Mucosa of rectum (tissue), 2 donors: ENCODE measurements at regions not wholly inside any gene's neighbourhood (a gene's known extent, or its start where the extent isn't known, plus 50 kb on each side); places are given as distances from the start of the nearest gene placed in this dataset.

ENCODE experiments used
- H3K27ac ChIP-seq, 2 donors: one replicate each; pipeline ENCODE4 v1.7.0; 2013; ENCODE audit warnings: inconsistent platforms in 2 of 2, low read depth in 2 of 2, low read length in 2 of 2
- H3K27me3 ChIP-seq, 2 donors: one replicate each; pipeline ENCODE4 v1.7.0; 2013; ENCODE audit warnings: low read length in 2 of 2; ENCODE audit not compliant: control insufficient read depth in 2 of 2, insufficient read depth in 2 of 2
- H3K36me3 ChIP-seq, 2 donors: one replicate each; pipeline ENCODE4 v1.7.0; 2013; ENCODE audit warnings: low read length in 2 of 2; ENCODE audit not compliant: control insufficient read depth in 2 of 2, insufficient read depth in 2 of 2
- H3K4me1 ChIP-seq, 2 donors: one replicate each; pipeline ENCODE4 v1.7.0; 2013; ENCODE audit warnings: low read length in 2 of 2, mild to moderate bottlenecking in 1 of 2; ENCODE audit not compliant: control insufficient read depth in 2 of 2, insufficient read depth in 2 of 2
- H3K4me3 ChIP-seq, 2 donors: one replicate each; pipeline ENCODE4 v1.7.0; 2013; ENCODE audit warnings: low read length in 2 of 2
- H3K9ac ChIP-seq, 2 donors: one replicate each; pipeline ENCODE4 v1.7.0; 2013; ENCODE audit warnings: low read length in 2 of 2, low read depth in 1 of 2, mild to moderate bottlenecking in 1 of 2
- H3K9me3 ChIP-seq, 2 donors: one replicate each; pipeline ENCODE4 v1.7.0; 2013; ENCODE audit warnings: low read length in 2 of 2; ENCODE audit not compliant: control insufficient read depth in 2 of 2
- donor health status: healthy.
- donor health status: Normal muscosa, but diverticular disease.

GRCh38 chr9:12988258-12988657 is 213.4 kb downstream of the LURAP1L start:
- no peaks in the 10 kb centered on the region for H3K9me3 ChIP-seq
- no peak overlapping the region for H3K4me3 ChIP-seq
- no peak overlapping the region for H3K9ac ChIP-seq
- H3K36me3 ChIP-seq: no peaks in the 10 kb centered on the region
- no peaks in the 10 kb centered on the region for H3K4me1 ChIP-seq
- no peak overlapping the region for H3K27ac ChIP-seq
- no peaks in the 10 kb centered on the region for H3K27me3 ChIP-seq

DNA sequence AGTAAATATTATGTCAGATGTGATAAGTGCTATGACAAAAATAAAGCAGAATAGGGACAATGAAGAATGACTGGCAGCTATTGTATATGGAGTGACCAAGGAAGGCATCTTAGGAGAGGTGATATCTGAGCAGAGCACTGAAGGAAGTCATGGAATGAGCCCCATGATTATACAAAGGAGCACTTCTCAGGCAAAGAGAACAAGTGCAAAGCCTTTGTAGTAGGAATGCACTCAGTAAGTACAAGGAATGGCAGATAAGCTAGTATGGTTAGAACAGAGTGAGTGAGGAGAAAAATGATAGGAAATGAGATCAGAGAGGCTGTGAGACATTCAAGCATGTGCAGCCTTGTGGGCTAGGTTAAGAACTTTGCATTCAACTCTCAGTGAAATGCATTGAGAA is 214.8 kb downstream of the LURAP1L start:
- Histone ChIP-seq H3K36me3 (no peaks in the 10 kb centered on the region), H3K9me3 (no peaks in the 10 kb centered on the region), H3K4me1 (no peaks in the 10 kb centered on the region), H3K4me3 (no peak overlapping the region), H3K27ac (no peak overlapping the region), H3K9ac (no peak overlapping the region), H3K27me3 (no peaks in the 10 kb centered on the region)

DNA sequence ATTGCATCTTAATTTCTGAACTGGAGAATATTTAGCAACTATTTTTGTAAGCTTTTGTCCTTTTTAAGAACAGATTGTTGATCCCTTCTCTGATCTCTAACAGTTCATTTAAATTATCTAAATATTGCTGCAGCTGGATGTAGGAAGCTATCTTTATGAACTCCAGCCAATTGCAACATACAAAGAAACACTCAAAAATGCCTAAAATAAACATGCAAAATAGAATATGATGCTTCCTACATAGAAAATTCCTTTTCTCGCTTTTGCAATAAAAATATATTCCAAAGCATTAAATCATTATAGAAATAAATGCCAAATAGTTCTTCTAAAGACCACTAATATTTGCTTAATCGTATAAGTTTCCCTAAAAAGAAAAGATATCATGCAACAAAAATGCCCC is 218.6 kb downstream of the LURAP1L start:
- no peak overlapping the region for H3K27ac ChIP-seq
- no peak overlapping the region for H3K4me3 ChIP-seq
- no peaks in the 10 kb centered on the region for H3K36me3 ChIP-seq
- H3K9me3 ChIP-seq: no peaks in the 10 kb centered on the region
- no peaks in the 10 kb centered on the region for H3K27me3 ChIP-seq
- H3K9ac ChIP-seq: no peak overlapping the region
- no peaks in the 10 kb centered on the region for H3K4me1 ChIP-seq

GRCh38 chr9:12997009-12997408 is 222.2 kb downstream of the LURAP1L start:
- no peak overlapping the region for H3K27ac ChIP-seq
- no peak overlapping the region for H3K9ac ChIP-seq
- H3K4me1 ChIP-seq: no peaks in the 10 kb centered on the region
- no peak overlapping the region for H3K4me3 ChIP-seq
- no peaks in the 10 kb centered on the region for H3K36me3 ChIP-seq
- H3K27me3 ChIP-seq: no peaks in the 10 kb centered on the region
- no peaks in the 10 kb centered on the region for H3K9me3 ChIP-seq

DNA sequence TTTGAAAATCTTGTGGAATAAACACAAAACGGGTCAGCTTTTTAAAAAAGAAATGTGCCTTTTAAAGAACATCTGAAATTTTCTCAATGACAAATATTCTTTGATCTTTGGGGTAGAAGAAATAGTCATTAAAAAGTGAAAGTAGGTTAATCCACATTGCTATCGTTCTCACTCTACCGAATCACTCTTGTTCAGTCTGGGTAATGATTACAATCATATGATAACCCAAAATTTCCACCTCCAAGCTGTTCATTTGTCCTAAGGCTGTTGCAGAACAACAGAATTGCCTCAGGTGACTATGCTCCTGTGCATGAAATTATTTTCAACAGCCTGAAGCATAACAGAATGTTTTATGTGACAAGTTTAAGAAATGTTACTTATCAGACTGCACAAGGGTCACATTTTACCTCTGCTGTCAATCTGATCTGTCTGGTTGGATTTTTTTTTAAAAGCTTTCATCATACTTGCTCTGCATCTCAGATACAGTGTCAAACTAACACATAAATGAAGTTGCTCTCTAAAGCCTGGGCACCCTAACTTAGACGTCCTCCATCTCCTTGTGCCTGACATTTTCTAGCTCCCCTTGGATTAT is 227.3 kb downstream of the LURAP1L start:
- Histone ChIP-seq H3K36me3 (no peaks in the 10 kb centered on the region), H3K27ac (no peak overlapping the region), H3K27me3 (no peaks in the 10 kb centered on the region), H3K9me3 (no peaks in the 10 kb centered on the region), H3K4me3 (no peak overlapping the region), H3K4me1 (no peaks in the 10 kb centered on the region), H3K9ac (no peak overlapping the region)

DNA sequence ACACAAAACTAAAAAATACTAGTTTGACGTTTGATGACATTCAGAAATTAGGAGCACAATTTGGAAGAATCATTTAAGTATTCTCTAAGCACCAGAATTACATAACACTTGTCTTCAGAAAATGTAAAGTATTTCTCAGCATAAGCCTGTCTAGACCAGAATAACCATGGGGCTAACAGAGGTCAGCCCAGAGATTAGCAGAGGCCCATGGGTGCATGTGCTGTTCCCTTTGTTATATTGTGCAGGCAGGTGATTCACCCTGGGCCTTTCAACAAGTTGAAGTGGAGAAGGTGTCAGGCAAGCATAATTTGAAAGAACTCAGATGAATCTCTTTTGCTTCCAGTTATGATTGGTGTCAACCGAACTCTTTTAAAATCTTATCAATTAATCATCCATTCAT is 227.9 kb downstream of the LURAP1L start:
- H3K27me3 ChIP-seq: no peaks in the 10 kb centered on the region
- H3K27ac ChIP-seq: no peak overlapping the region
- no peaks in the 10 kb centered on the region for H3K4me1 ChIP-seq
- H3K9ac ChIP-seq: no peak overlapping the region
- no peak overlapping the region for H3K4me3 ChIP-seq
- no peaks in the 10 kb centered on the region for H3K9me3 ChIP-seq
- no peaks in the 10 kb centered on the region for H3K36me3 ChIP-seq

GRCh38 chr9:13009871-13010270 is 235.1 kb downstream of the LURAP1L start:
- Histone ChIP-seq H3K27ac (no peak overlapping the region), H3K27me3 (no peaks in the 10 kb centered on the region), H3K9ac (no peak overlapping the region), H3K4me3 (no peak overlapping the region), H3K4me1 (no peaks in the 10 kb centered on the region), H3K36me3 (no peaks in the 10 kb centered on the region), H3K9me3 (no peaks in the 10 kb centered on the region)

DNA sequence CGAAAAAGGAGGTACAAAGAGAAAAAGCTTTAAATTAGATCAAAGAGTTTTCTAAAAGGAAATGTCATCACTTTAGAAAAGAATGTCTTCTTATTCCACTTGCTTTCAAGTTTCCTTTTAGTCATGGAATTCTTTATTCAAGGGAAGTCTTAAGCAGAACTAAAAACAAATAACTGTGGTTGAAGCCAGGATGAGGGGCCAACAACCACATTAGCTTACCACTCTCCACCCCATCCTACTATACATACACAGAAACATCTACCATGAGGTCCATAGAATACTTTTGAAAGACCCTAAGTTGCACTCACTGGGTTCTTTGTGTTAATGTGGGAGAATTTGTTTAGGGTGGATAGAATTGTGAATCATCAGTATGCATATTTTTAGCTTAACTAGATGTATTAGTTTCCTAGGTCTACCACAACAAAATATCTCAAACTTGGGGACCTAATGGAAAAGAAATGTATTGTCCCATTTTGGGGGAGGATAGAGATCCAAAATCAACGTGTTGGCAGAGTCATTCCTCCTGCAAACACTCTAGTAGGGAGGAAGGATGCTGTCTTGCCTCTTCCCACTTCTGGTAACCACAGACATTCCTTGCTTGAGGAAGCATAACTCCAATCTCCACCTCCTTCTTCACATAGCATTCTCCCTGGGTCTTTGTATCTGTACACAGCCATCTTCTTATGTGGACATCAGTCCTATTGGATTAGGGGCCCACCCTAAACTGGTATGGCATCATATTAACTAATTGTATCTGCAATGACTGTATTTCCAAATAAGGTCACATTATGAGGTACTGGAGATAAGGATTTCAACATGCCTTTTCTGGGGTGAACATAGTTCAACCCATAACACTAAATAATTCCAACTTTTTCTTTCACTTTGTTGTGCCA is 239.4 kb downstream of the LURAP1L start:
- Histone ChIP-seq H3K27me3 (no peaks in the 10 kb centered on the region), H3K27ac (no peak overlapping the region), H3K4me3 (no peak overlapping the region), H3K4me1 (no peaks in the 10 kb centered on the region), H3K36me3 (no peaks in the 10 kb centered on the region), H3K9ac (no peak overlapping the region), H3K9me3 (no peaks in the 10 kb centered on the region)

GRCh38 chr9:13017260-13017659 is 242.4 kb downstream of the LURAP1L start:
- no peaks in the 10 kb centered on the region for H3K36me3 ChIP-seq
- no peak overlapping the region for H3K4me3 ChIP-seq
- H3K9ac ChIP-seq: no peak overlapping the region
- H3K9me3 ChIP-seq: no peaks in the 10 kb centered on the region
- no peaks in the 10 kb centered on the region for H3K27me3 ChIP-seq
- H3K4me1 ChIP-seq: no peaks in the 10 kb centered on the region
- H3K27ac ChIP-seq: no peak overlapping the region

DNA sequence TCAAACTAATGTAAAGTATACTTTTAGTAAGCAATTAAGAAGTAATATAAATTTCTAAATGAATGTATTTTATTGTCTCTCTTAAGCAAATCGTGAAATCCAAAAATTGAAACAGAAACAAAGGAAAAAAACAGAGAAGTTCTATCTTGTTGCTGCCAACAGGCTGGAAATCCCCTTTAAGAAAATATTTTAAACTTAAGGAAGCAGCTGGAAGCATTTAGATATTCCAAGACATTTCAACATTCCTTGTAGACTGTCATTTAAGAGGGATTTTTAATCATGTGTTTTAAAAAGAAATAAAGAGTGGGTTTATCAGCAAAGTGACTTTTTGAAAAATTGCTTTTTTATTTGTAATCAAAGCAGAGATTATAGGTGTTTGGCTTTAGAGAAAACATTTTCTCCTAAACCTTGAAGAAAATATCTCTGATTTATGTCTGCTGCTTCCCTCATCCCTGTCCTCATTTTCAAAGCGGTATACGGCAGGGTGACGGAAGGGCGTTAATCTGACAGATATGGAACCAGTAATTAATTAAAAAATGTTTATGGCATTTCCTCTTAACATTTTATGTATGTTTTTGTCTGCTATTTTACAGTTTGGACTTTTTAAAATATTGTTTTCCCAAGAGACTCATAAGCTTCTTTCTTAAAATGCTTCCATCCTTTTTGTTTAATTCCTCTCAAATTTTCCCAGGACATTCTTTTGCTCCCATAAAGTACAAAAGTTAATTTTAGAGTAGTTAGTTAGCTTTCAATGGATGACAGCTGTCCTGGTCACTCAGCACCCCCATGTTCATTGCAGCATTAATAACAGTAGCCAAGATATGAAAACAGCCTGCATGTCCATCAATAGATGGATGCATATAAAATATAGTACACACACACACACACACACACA is 245.6 kb downstream of the LURAP1L start:
- no peaks in the 10 kb centered on the region for H3K9me3 ChIP-seq
- no peak overlapping the region for H3K27ac ChIP-seq
- no peaks in the 10 kb centered on the region for H3K4me1 ChIP-seq
- H3K9ac ChIP-seq: no peak overlapping the region
- H3K4me3 ChIP-seq: no peak overlapping the region
- H3K27me3 ChIP-seq: no peaks in the 10 kb centered on the region
- H3K36me3 ChIP-seq: no peaks in the 10 kb centered on the region
